Stomach (tissue), 8 donors: ENCODE measurements at regions not wholly inside any gene's neighbourhood (a gene's known extent, or its start where the extent isn't known, plus 50 kb on each side); places are given as distances from the start of the nearest gene placed in this dataset.

Source experiments
- DNase-seq, 2 donors: peaks; one replicate each; pipeline versions ENCODE4 v3.0.0 to v3.0.0-alpha.2; 2013 to 2019
- H3K27ac ChIP-seq, 5 donors: fragments of 200-600 bp in 4 of 5; sonication (generic) in 4 of 5; one replicate each; pipeline ENCODE4 v1.5.1; 2013 to 2019; ENCODE audit warnings: mild to moderate bottlenecking in 1 of 5, moderate library complexity in 1 of 5
- H3K27me3 ChIP-seq, 3 donors: fragments of 200-600 bp; sonication (generic); one replicate each; pipeline ENCODE4 v1.5.1; 2017 to 2019; ENCODE audit warnings: mixed run types in 1 of 3
- H3K36me3 ChIP-seq, 4 donors: fragments of 200-600 bp; sonication (generic); 1 replicate in 3 of 4; 2 replicates in 1 of 4; pipeline ENCODE4 v1.5.1; 2016 to 2019
- H3K4me1 ChIP-seq, 4 donors: fragments of 200-600 bp; sonication (generic); one replicate each; pipeline ENCODE4 v1.5.1; 2016 to 2019
- H3K4me3 ChIP-seq, 4 donors: fragments of 200-600 bp; sonication (generic) in 3 of 4; one replicate each; pipeline ENCODE4 v1.5.1; 2016 to 2019; ENCODE audit warnings: mild to moderate bottlenecking in 1 of 4
- H3K9me3 ChIP-seq, 4 donors: fragments of 200-600 bp; sonication (generic); one replicate each; pipeline ENCODE4 v1.5.1; 2016 to 2019
- CTCF ChIP-seq, 7 experiments: fragments of 450-650 bp in 4 of 7; fragments of 200-600 bp in 3 of 7; sonication (generic) in 3 of 7; IDR thresholded peaks; one replicate each; pipeline ENCODE4 v1.5.1; 2016 to 2019; ENCODE audit warnings: antibody characterized with exemption in 7 of 7, control low read depth in 2 of 7, mild to moderate bottlenecking in 1 of 7
- EP300 ChIP-seq: sonication (generic); formaldehyde crosslinking; IDR thresholded peaks from one replicate; pipeline ENCODE4 v1.6.1; 2017; ENCODE audit warnings: antibody characterized with exemption
- POLR2A ChIP-seq, 4 donors: fragments of 450-650 bp; IDR thresholded peaks; one replicate each; pipeline ENCODE4 v1.6.1; 2016; ENCODE audit warnings: antibody characterized with exemption in 4 of 4, control low read depth in 2 of 4, mild to moderate bottlenecking in 1 of 4, moderate library complexity in 1 of 4
- POLR2AphosphoS5 ChIP-seq, 3 donors: sonication (generic); formaldehyde crosslinking; IDR thresholded peaks; one replicate each; pipeline ENCODE4 v1.6.1; 2016; ENCODE audit warnings: antibody characterized with exemption in 3 of 3
- WGBS, 5 donors: extraction: QIAGEN DNeasy Blood & Tissue Kit in 3 of 5; methylation state at CpG; one replicate each; pipeline versions ENCODE4 v1.1.5 to v1.1.7; 2013 to 2018; 5-methylcytosine and 5-hydroxymethylcytosine counted together
- intact Hi-C: fragments of 100-400 bp; cut with DNase I; formaldehyde crosslinking; loops from one replicate; pipeline ENCODE4 v1.15.1; 2023; ENCODE audit warnings: low total_unique reads
- donor health status: healthy with polysubstance abuse.
- donor health status: Bipolar disorder and iron deficiency.
- donor health status: healthy.

GRCh38 chr18:70732916-70733315 lies 444.1 kb downstream of the SOCS6 start:
- H3K27me3 ChIP-seq, result no peaks in the 10 kb centered on the region
- H3K4me3 ChIP-seq, result no peak overlapping the region
- intact Hi-C loops, result no loop called here
- no peak for DNase-seq
- H3K9me3 ChIP-seq, result peaks cover 0 to 17% (median 4%) of the 10 kb centered on the region in 4 donors
- TF ChIP-seq POLR2AphosphoS5 (IDR thresholded peaks at IDR 0.05) (no peak), CTCF (IDR thresholded peaks at IDR 0.05) (no peak), EP300 (no peak), POLR2A (IDR thresholded peaks at IDR 0.05) (no peak)
- no peaks in the 10 kb centered on the region for H3K4me1 ChIP-seq
- WGBS, 5 donors, result 86 to 89% (median 89%) methylated on average over 4 of the region's 4 CpGs
- H3K36me3 ChIP-seq, result no peaks in the 10 kb centered on the region
- no peak overlapping the region for H3K27ac ChIP-seq

GRCh38 chr18:70732188-70732587 lies 443.3 kb downstream of the SOCS6 start:
- WGBS, 5 donors, result 67 to 76% (median 74%) methylated on average over 8 of the region's 8 CpGs
- DNase-seq, result no peak
- H3K9me3 ChIP-seq, result peaks cover 0 to 17% (median 4%) of the 10 kb centered on the region in 4 donors
- no peaks in the 10 kb centered on the region for H3K4me1 ChIP-seq
- H3K27ac ChIP-seq, result no peak overlapping the region
- H3K27me3 ChIP-seq, result no peaks in the 10 kb centered on the region
- no peaks in the 10 kb centered on the region for H3K36me3 ChIP-seq
- TF ChIP-seq POLR2A (IDR thresholded peaks at IDR 0.05) (no peak), POLR2AphosphoS5 (IDR thresholded peaks at IDR 0.05) (no peak), CTCF (IDR thresholded peaks at IDR 0.05) (no peak), EP300 (no peak)
- H3K4me3 ChIP-seq, result no peak overlapping the region
- intact Hi-C loops, result no loop called here

- intact Hi-C loops, result no loop called here
- no peaks in the 10 kb centered on the region for H3K4me1 ChIP-seq
- WGBS, 5 donors, result 77 to 89% (median 85%) methylated on average over 5 of the region's 5 CpGs
- DNase-seq, result no peak
- H3K4me3 ChIP-seq, result no peak overlapping the region
- no peak for TF ChIP-seq POLR2AphosphoS5 (IDR thresholded peaks at IDR 0.05)
- TF ChIP-seq EP300, result no peak
- no peak for TF ChIP-seq POLR2A (IDR thresholded peaks at IDR 0.05)
- no peak for TF ChIP-seq CTCF (IDR thresholded peaks at IDR 0.05)
- no peaks in the 10 kb centered on the region for H3K36me3 ChIP-seq
- peaks cover 0 to 10% (median 2%) of the 10 kb centered on the region in 4 donors for H3K9me3 ChIP-seq
- H3K27ac ChIP-seq, result no peak overlapping the region
- no peaks in the 10 kb centered on the region for H3K27me3 ChIP-seq
These were observed 431.8 kb downstream of the SOCS6 start for GRCh38 chr18:70720607-70721006.

GRCh38 chr18:70709720-70710119 lies 420.9 kb downstream of the SOCS6 start:
- no peak for DNase-seq
- TF ChIP-seq EP300, result no peak
- no peak for TF ChIP-seq POLR2A (IDR thresholded peaks at IDR 0.05)
- TF ChIP-seq CTCF (IDR thresholded peaks at IDR 0.05), result no peak
- TF ChIP-seq POLR2AphosphoS5 (IDR thresholded peaks at IDR 0.05), result no peak
- H3K27me3 ChIP-seq, result no peaks in the 10 kb centered on the region
- H3K36me3 ChIP-seq, result no peaks in the 10 kb centered on the region
- H3K4me1 ChIP-seq, result no peaks in the 10 kb centered on the region
- H3K9me3 ChIP-seq, result peaks cover 0 to 2% (median 0%) of the 10 kb centered on the region in 4 donors
- intact Hi-C loops, result no loop called here
- no peak overlapping the region for H3K27ac ChIP-seq
- 76 to 89% (median 83%) methylated on average over 3 of the region's 3 CpGs for whole genome bisulfite sequencing, 5 donors
- no peak overlapping the region for H3K4me3 ChIP-seq
